Body of pancreas (tissue), 4 donors: ENCODE measurements at regions not wholly inside any gene's neighbourhood (a gene's known extent, or its start where the extent isn't known, plus 50 kb on each side); places are given as distances from the start of the nearest gene placed in this dataset.

Experiments
- CTCF ChIP-seq, 7 experiments: fragments of 450-650 bp in 4 of 7; fragments of 200-600 bp in 3 of 7; sonication (generic) in 3 of 7; IDR thresholded peaks; one replicate each; pipeline ENCODE4 v1.5.1; 2016 to 2019; ENCODE audit warnings: antibody characterized with exemption in 7 of 7
- POLR2A ChIP-seq, 3 donors: fragments of 450-650 bp; IDR thresholded peaks; one replicate each; pipeline ENCODE4 v1.6.1; 2016; ENCODE audit warnings: antibody characterized with exemption in 3 of 3, mild to moderate bottlenecking in 2 of 3

- no peak for TF ChIP-seq CTCF (IDR thresholded peaks at IDR 0.05)
- TF ChIP-seq POLR2A (IDR thresholded peaks at IDR 0.05), result no peak
Observed at GRCh38 chr22:48662476-48663135, 1165.1 kb downstream of the BRD1 start.
